ENCODE measurements at regions not wholly inside any gene's neighbourhood (a gene's known extent, or its start where the extent isn't known, plus 50 kb on each side); places are given as distances from the start of the nearest gene placed in this dataset.

DNA sequence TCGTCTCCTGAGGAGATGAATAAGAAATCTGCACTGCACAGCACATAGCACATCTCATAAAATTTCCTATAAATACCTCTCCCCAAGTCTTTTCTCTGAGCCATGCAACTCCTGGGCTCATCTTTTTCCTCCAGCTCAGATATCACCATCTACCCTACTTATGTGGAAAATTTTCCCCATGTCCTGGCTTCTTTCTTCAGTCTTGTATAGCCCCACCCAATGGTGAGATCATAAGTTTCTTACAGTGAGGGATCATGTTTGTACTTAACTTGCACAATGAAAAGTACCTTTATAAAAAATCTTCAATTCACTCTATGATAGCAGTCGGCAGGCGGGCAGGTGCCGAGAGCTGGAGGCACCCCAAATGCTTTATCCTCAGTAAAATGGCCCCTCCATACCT, 198.6 kb upstream of the S100G start:
- DNase-seq (ENCODE audit: low read depth), result no peak

DNA sequence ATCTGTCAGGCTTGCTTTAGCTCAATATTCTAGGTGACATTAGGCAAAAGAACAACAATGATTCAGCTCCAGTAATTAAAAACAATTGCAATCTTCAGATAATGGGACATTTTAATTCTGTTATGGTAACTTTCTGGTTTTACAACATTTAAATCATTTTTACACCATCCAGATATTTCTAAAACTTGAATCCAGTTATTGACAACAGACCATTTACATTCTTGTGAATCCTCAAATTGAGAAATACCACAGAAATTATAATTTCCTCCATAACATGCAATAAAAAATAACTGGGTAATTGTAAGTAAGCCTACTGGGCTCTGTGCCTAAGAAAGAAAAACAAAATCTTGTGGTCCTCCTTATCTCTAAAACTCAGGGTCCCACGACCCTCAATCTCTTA, 195.0 kb upstream of the S100G start:
- DNase-seq (ENCODE audit: low read depth), result no peak

GRCh38 chrX:16457239-16457638, 192.7 kb upstream of the S100G start:
- no peak for DNase-seq (ENCODE audit: low read depth)

- no peak for DNase-seq (ENCODE audit: low read depth)
These were observed 191.8 kb upstream of the S100G start for GRCh38 chrX:16458208-16458607.

DNA sequence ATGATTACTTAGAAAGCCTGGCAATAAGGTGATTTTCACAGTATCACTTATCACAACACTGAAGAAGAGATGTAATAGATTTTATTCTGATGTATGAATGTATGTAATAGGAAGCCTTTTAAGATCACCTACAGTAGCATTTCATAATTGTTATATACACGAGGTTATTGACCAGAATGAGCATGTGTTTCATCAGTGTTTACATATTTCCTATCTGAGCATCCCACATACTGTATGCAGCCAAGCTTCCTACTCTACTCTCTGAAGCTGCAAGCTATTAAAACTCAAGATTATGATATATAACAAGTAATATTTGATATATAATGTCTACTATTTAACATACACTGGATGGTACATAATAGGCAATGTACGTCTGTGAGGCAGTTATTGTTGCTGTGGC, 190.9 kb upstream of the S100G start:
- DNase-seq (ENCODE audit: low read depth), result no peak

- no peak for DNase-seq (ENCODE audit: low read depth)
These were observed 188.0 kb upstream of the S100G start for GRCh38 chrX:16461968-16462367.

DNA sequence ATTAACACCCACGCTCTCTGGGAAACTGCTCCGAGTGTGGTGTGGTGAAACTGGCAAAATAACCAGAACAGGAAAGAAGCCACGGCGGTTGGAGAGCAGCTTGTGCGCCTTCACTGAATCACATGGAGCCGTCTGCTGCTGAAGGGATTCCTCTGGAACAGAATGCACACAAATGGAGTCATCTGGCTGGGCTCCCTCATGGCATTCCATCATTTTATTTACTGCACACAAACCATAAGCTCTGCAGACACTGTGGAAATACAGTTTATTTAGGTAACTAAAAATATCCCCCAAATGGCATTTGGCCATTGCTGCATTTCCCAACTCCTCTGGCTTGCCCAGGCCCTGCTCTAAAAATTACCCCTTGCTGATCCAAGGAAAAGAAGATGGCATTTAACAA, 187.0 kb upstream of the S100G start:
- no peak for DNase-seq (ENCODE audit: low read depth)

- DNase-seq (ENCODE audit: low read depth), result no peak
These were observed 185.6 kb upstream of the S100G start for GRCh38 chrX:16464369-16464768.

DNA sequence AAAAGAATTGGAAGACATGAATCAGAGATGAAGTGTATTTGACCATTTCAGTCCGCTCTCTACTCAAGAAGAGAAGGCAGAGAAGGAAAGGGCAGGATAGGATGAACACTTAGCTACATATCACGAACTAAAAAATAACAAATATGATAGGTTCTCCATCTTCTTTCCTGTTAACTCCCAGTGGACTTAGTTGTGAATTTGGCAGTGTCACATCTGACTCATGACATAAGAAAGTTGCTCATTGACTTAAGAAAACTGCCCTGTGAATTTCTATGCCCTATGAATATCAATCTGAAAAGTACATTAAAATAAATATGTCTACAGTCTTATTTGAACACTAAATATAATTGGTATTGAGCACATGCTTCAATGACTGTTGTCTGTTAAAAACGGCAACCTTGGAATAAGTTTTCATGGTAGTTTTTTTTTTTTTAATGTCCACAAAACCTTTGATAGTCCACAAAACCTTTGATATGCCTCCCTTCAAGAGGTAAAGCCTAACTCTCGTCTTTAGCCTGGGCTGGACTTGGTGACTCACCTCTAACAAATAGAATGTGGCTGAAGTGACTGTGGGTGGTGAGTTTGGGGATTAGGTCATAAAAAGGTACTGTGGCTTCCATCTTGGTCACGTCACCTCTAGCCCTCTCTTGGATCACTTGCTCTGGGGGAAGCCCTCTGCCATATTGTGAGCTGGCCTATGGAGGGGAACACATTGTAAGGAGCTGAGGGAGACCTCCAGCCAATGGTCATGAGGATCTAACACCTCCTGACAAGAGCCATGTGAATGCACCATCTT, 184.7 kb upstream of the S100G start:
- no peak for DNase-seq (ENCODE audit: low read depth)

- DNase-seq (ENCODE audit: low read depth), result no peak
These were observed 183.1 kb upstream of the S100G start for GRCh38 chrX:16466640-16467432.

- no peak for DNase-seq (ENCODE audit: low read depth)
These were observed 180.1 kb upstream of the S100G start for GRCh38 chrX:16469870-16470269.

- DNase-seq (ENCODE audit: low read depth), result no peak
These were observed 177.6 kb upstream of the S100G start for GRCh38 chrX:16472345-16472744.

- DNase-seq (ENCODE audit: low read depth), result no peak
These were observed 175.4 kb upstream of the S100G start for GRCh38 chrX:16474511-16474910.

DNA sequence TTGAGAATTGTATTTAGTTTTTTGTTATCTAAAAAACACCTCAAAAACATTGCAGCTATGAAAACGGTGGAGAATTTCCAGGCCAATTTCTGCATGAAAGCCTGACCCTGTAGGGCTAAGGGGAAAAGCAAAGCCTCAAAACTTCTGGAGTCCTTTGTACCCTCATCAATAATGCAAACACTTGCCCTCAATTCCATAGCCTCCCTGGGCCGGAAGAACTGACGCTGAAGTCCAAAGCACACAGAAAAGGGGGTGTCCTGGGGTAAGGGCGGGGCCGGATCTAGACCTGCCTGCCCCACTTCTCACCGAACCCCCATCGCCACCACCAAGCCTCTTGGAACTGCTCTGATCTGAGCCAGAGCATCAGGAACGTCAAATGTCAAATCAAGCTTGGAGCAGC, 173.9 kb upstream of the S100G start:
- no peak for DNase-seq (ENCODE audit: low read depth)

DNA sequence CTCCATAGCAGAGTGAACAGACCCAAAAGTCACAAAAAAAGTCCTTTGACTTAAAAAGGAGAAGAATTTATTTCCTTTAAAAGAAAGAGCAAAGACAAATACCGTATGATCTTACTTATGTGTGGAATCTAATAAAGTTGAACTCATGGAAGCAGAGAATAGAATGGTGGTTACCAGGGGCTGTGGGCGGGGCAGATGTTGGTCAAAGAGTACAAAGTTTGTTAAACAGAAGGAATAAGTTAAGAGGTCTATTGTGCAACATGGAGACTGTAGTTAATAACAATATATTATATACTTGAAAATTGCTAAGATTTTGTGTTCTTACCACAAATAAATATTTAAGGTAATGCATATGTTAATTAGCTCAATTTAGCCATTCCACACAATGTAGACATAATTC, 173.3 kb upstream of the S100G start:
- DNase-seq (ENCODE audit: low read depth), result no peak

DNA sequence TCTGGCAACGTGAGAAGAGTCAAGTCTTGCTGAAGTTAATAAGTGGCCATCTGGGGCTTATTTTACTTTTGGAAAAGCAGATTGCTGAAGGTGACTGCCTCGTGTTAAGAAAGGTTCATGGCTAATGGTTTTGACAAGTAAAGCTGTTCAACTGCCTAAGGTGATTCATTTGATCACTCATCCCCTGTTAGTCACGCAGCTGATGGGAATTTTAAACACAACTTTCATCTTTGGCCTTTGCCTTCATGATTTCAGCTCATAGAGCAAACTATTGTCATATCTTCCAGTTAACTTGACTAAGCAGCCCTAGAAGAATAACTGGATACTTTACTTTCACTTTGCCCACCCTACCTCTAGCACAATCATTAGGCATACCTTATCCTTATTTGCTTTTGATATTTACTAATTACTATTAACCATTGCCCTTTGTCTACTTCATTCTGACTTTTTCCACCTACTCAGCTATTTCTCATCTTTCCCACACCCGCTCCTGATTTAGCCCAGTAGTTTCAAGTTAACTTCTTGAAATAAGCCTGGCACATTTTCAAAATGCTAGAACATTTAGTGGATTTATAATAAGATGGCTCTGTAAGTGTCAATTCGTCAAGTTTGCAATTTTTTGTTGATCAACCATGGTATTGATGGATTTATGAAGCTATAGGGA, 170.6 kb upstream of the S100G start:
- DNase-seq (ENCODE audit: low read depth), result no peak

DNA sequence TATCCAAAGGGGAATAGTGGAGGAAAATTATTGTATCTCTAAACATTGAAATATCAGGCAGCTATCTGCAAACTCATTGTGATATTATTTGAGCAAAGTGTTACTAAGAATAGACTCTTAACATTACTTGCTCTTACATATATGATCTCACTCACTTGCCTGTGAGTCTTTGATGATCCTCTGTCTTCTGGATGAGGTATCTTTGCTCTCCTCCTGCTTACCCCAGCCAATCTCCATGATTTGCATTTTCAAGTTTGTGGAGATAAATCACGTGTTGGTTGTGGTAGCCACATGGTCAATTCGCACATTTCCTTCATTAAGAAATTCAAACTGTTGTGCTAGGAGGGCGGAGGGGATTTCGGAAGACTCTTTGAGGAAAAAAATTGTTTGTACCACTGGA, 169.9 kb upstream of the S100G start:
- DNase-seq (ENCODE audit: low read depth), result no peak

- peak; percentile 88 for DNase-seq (ENCODE audit: low read depth)
These were observed 165.6 kb upstream of the S100G start for GRCh38 chrX:16484338-16484737.

- DNase-seq (ENCODE audit: low read depth), result no peak
These were observed 162.2 kb upstream of the S100G start for GRCh38 chrX:16487620-16488385.

DNA sequence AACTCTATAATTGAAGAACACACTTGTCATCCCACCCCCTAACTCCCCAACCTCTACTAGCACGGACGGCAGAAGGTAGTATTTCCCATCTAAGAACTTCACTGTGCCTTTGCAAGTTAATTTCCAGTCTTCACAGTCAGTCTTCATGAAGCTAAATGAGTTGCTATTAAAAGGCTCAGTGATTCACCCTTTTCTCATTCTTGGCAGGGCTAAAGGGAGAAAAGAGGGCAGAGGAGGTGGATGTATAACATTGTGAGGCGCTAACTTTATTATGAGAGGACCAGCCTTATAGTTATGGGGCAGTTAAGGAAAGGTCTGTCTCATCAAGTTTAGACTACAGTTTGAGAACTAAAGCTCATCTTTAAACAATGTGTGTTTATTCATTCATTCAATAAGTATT, 161.0 kb upstream of the S100G start:
- no peak for DNase-seq (ENCODE audit: low read depth)

DNA sequence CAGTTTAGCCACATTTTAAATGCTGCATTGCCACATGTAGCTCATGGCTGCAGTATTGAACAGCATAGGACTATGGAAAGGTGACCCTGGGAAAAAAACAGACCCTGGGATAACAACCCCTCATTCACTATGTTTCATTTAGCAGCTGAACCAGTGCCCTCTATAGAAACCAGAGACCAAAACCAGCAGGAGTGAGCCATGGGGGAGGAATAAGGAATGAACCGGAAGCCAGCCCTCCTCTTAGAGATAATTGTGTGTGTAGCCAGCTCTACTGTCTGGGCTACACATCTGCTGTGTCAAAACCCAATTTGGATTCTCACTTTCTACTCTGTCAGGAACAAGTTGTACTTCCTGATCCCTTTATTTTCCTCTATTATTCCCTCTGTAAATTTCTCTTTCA, 158.5 kb upstream of the S100G start:
- DNase-seq (ENCODE audit: low read depth), result no peak

GRCh38 chrX:16496175-16496574, 153.8 kb upstream of the S100G start:
- no peak for DNase-seq (ENCODE audit: low read depth)

Measured in non-pigmented ciliary epithelial cell (primary cell).